ENCODE measurements at regions not wholly inside any gene's neighbourhood (a gene's known extent, or its start where the extent isn't known, plus 50 kb on each side); places are given as distances from the start of the nearest gene placed in this dataset.
"Not testable (repeated sequence)": the region's sequence is repeated elsewhere in the genome, so short reads cannot be mapped to it uniquely, and the experiment has no call there.

- 86% methylated on average over 1 of the region's 4 CpGs for WGBS (ENCODE audit: insufficient coverage)
- no peak for ATAC-seq (ENCODE audit: low read depth)
- no peaks in the 10 kb centered on the region for H3K79me2 ChIP-seq (ENCODE audit: control insufficient read depth, insufficient read depth, low read length)
These were observed 162.7 kb upstream of the PDE4D start for GRCh38 chr5:60056191-60056590.

GRCh38 chr5:60055168-60055567 is 161.6 kb upstream of the PDE4D start:
- Mint-ChIP-seq H3K27ac (no peak overlapping the region), H3K4me3 (no peak overlapping the region), H3K9me3 (ENCODE audit: insufficient read depth) (peaks cover 4% of the 10 kb centered on the region), H3K27me3 (no peaks in the 10 kb centered on the region), H3K4me1 (no peaks in the 10 kb centered on the region)
- H3K27ac ChIP-seq (ENCODE audit: low read length in 2 of 2) = no peak overlapping the region
- no peak overlapping the region for H3K9ac ChIP-seq (ENCODE audit: low read length)
- H3K4me3 ChIP-seq (ENCODE audit: control extremely low read depth in 1 of 5, extremely low read depth in 1 of 5, insufficient read depth in 1 of 5, low read depth in 2 of 5, low read length in 4 of 5) = no peak overlapping the region
- no peak for TF ChIP-seq EZH2 (IDR thresholded peaks at IDR 0.05; ENCODE audit: borderline replicate concordance, insufficient read depth, low read depth, low read length, poor library complexity, severe bottlenecking)
- no peak for TF ChIP-seq CTCF (IDR thresholded peaks at IDR 0.05)
- intact Hi-C loops (cut with micrococcal nuclease) = no loop called here
- no peak overlapping the region for H3K4me2 ChIP-seq (replicated peaks; ENCODE audit: low read depth, low read length, poor library complexity, severe bottlenecking)
- H3K9me3 ChIP-seq (ENCODE audit: control extremely low read depth in 1 of 3, control insufficient read depth in 2 of 3, insufficient read depth in 1 of 3, low read length in 2 of 3) = no peaks in the 10 kb centered on the region
- no peaks in the 10 kb centered on the region for H3K27me3 ChIP-seq (replicated peaks in 1 of 4; ENCODE audit: control extremely low read depth in 1 of 4, control insufficient read depth in 3 of 4, insufficient read depth in 4 of 4, low read length in 3 of 4)
- DNase-seq = no peak
- no peaks in the 10 kb centered on the region for H3K36me3 ChIP-seq (replicated peaks in 1 of 2; ENCODE audit: control extremely low read depth in 1 of 2, control insufficient read depth in 1 of 2, extremely low read depth in 1 of 2, insufficient read depth in 2 of 2, low read length in 1 of 2)
- POLR2A ChIA-PET = no interaction called here
- CTCF ChIA-PET = interaction anchor here (0.7 kb wide), 1 partner anchor 9 kb away, joined by 3 read pairs; no protein-coding TSS in a partner anchor
- no peaks in the 10 kb centered on the region for H3K4me1 ChIP-seq (ENCODE audit: control insufficient read depth in 2 of 2, insufficient read depth in 2 of 2, low read length in 2 of 2)
- no peak overlapping the region for H2AFZ ChIP-seq (ENCODE audit: insufficient read depth, low read depth, low read length, poor library complexity, severe bottlenecking)
- no peaks in the 10 kb centered on the region for H3K79me2 ChIP-seq (ENCODE audit: control insufficient read depth, insufficient read depth, low read length)
- H4K20me1 ChIP-seq (ENCODE audit: control insufficient read depth, insufficient read depth, low read length, poor library complexity, severe bottlenecking) = no peaks in the 10 kb centered on the region
- ATAC-seq (ENCODE audit: low read depth) = no peak

More at GRCh38 chr5:60056191-60056590, 162.7 kb upstream of the PDE4D start:
- Histone ChIP-seq H4K20me1 (ENCODE audit: control insufficient read depth, insufficient read depth, low read length, poor library complexity, severe bottlenecking) (no peaks in the 10 kb centered on the region), H3K4me3 (ENCODE audit: control extremely low read depth in 1 of 5, extremely low read depth in 1 of 5, insufficient read depth in 1 of 5, low read depth in 2 of 5, low read length in 4 of 5) (no peak overlapping the region), H3K9ac (ENCODE audit: low read length) (no peak overlapping the region), H3K4me2 (replicated peaks; ENCODE audit: low read depth, low read length, poor library complexity, severe bottlenecking) (no peak overlapping the region), H3K27me3 (replicated peaks in 1 of 4; ENCODE audit: control extremely low read depth in 1 of 4, control insufficient read depth in 3 of 4, insufficient read depth in 4 of 4, low read length in 3 of 4) (no peaks in the 10 kb centered on the region), H2AFZ (ENCODE audit: insufficient read depth, low read depth, low read length, poor library complexity, severe bottlenecking) (no peak overlapping the region), H3K36me3 (replicated peaks in 1 of 2; ENCODE audit: control extremely low read depth in 1 of 2, control insufficient read depth in 1 of 2, extremely low read depth in 1 of 2, insufficient read depth in 2 of 2, low read length in 1 of 2) (no peaks in the 10 kb centered on the region), H3K27ac (ENCODE audit: low read length in 2 of 2) (no peak overlapping the region), H3K9me3 (ENCODE audit: control extremely low read depth in 1 of 3, control insufficient read depth in 2 of 3, insufficient read depth in 1 of 3, low read length in 2 of 3) (no peaks in the 10 kb centered on the region), H3K4me1 (ENCODE audit: control insufficient read depth in 2 of 2, insufficient read depth in 2 of 2, low read length in 2 of 2) (no peaks in the 10 kb centered on the region)
- DNase-seq = no peak
- intact Hi-C loops (cut with micrococcal nuclease) = no loop called here
- no peak for TF ChIP-seq EZH2 (IDR thresholded peaks at IDR 0.05; ENCODE audit: borderline replicate concordance, insufficient read depth, low read depth, low read length, poor library complexity, severe bottlenecking)
- no peak for TF ChIP-seq CTCF (IDR thresholded peaks at IDR 0.05)
- Mint-ChIP-seq H3K27me3 (no peaks in the 10 kb centered on the region), H3K27ac (no peak overlapping the region), H3K4me1 (no peaks in the 10 kb centered on the region), H3K4me3 (no peak overlapping the region), H3K9me3 (ENCODE audit: insufficient read depth) (peaks cover 2% of the 10 kb centered on the region)
- ChIA-PET CTCF (no interaction called here), POLR2A (no interaction called here)

- H3K4me1 Mint-ChIP-seq; ATAC-seq (ENCODE audit: low read depth); H3K4me3 Mint-ChIP-seq; POLR2A ChIA-PET; H3K9me3 Mint-ChIP-seq (ENCODE audit: insufficient read depth); H3K4me3 ChIP-seq (ENCODE audit: control extremely low read depth in 1 of 5, extremely low read depth in 1 of 5, insufficient read depth in 1 of 5, low read depth in 2 of 5, low read length in 4 of 5); CTCF ChIA-PET; H3K27me3 Mint-ChIP-seq; H3K36me3 ChIP-seq (replicated peaks in 1 of 2; ENCODE audit: control extremely low read depth in 1 of 2, control insufficient read depth in 1 of 2, extremely low read depth in 1 of 2, insufficient read depth in 2 of 2, low read length in 1 of 2); H2AFZ ChIP-seq (ENCODE audit: insufficient read depth, low read depth, low read length, poor library complexity, severe bottlenecking); DNase-seq; H3K9me3 ChIP-seq (ENCODE audit: control extremely low read depth in 1 of 3, control insufficient read depth in 2 of 3, insufficient read depth in 1 of 3, low read length in 2 of 3); H3K27ac Mint-ChIP-seq; H4K20me1 ChIP-seq (ENCODE audit: control insufficient read depth, insufficient read depth, low read length, poor library complexity, severe bottlenecking); H3K9ac ChIP-seq (ENCODE audit: low read length); H3K27ac ChIP-seq (ENCODE audit: low read length in 2 of 2); H3K79me2 ChIP-seq (ENCODE audit: control insufficient read depth, insufficient read depth, low read length); H3K27me3 ChIP-seq (replicated peaks in 1 of 4; ENCODE audit: control extremely low read depth in 1 of 4, control insufficient read depth in 3 of 4, insufficient read depth in 4 of 4, low read length in 3 of 4); H3K4me2 ChIP-seq (replicated peaks; ENCODE audit: low read depth, low read length, poor library complexity, severe bottlenecking); intact Hi-C loops (cut with micrococcal nuclease); H3K4me1 ChIP-seq (ENCODE audit: control insufficient read depth in 2 of 2, insufficient read depth in 2 of 2, low read length in 2 of 2): not testable (repeated sequence)
- 69% methylated on average over 6 of the region's 6 CpGs for WGBS (ENCODE audit: insufficient coverage)
These were observed 148.6 kb upstream of the PDE4D start for GRCh38 chr5:60041996-60042664.
